Fibroblast of lung (primary cell): ENCODE measurements at regions not wholly inside any gene's neighbourhood (a gene's known extent, or its start where the extent isn't known, plus 50 kb on each side); places are given as distances from the start of the nearest gene placed in this dataset.
"Not testable (repeated sequence)": the region's sequence is repeated elsewhere in the genome, so short reads cannot be mapped to it uniquely, and the experiment has no call there.

Experiments
- DNase-seq, 2 donors: peaks; one replicate each; pipeline versions ENCODE4 v3.0.0 to v3.0.0-alpha.2; 2010; ENCODE audit warnings: low read depth in 2 of 2
- H2AFZ ChIP-seq: 2 replicates; pipeline ENCODE4 v1.5.1; 2012; ENCODE audit warnings: low read length, control low read depth, inconsistent platforms
- H3K27ac ChIP-seq: 2 replicates; pipeline ENCODE4 v1.5.1; 2011; ENCODE audit warnings: low read length, control low read depth; ENCODE audit not compliant: insufficient read depth
- H3K27me3 ChIP-seq: 2 replicates; pipeline ENCODE4 v1.5.1; 2011; ENCODE audit warnings: mild to moderate bottlenecking, low read length; ENCODE audit not compliant: control insufficient read depth, insufficient read depth
- H3K36me3 ChIP-seq: 2 replicates; pipeline ENCODE4 v1.5.1; 2011; ENCODE audit warnings: low read length; ENCODE audit not compliant: control insufficient read depth, insufficient read depth
- H3K4me1 ChIP-seq: 2 replicates; pipeline ENCODE4 v1.5.1; 2011; ENCODE audit warnings: low read length; ENCODE audit not compliant: control insufficient read depth, insufficient read depth; ENCODE audit errors: extremely low read depth
- H3K4me2 ChIP-seq: 2 replicates; pipeline ENCODE4 v1.5.1; 2011; ENCODE audit warnings: low read length, control low read depth; ENCODE audit not compliant: insufficient read depth; ENCODE audit errors: extremely low read depth
- H3K4me3 ChIP-seq, 4 experiments: fragments of 200-600 bp in 1 of 4; sonication (generic) in 1 of 4; replicated peaks in 1 of 4; 2 replicates each; pipeline ENCODE4 v1.5.1; 2011 to 2016; ENCODE audit warnings: low read length in 4 of 4, low read depth in 3 of 4, mild to moderate bottlenecking in 3 of 4, control low read depth in 2 of 4, inconsistent platforms in 1 of 4, mixed read lengths in 1 of 4; ENCODE audit not compliant: insufficient read depth in 1 of 4; ENCODE audit errors: control extremely low read depth in 1 of 4
- H3K79me2 ChIP-seq: 2 replicates; pipeline ENCODE4 v1.5.1; 2012; ENCODE audit warnings: mild to moderate bottlenecking, low read length, inconsistent platforms; ENCODE audit not compliant: control insufficient read depth, insufficient read depth
- H3K9ac ChIP-seq: 2 replicates; pipeline ENCODE4 v1.5.1; 2011; ENCODE audit warnings: mild to moderate bottlenecking, low read length, control low read depth; ENCODE audit not compliant: insufficient read depth
- H3K9me3 ChIP-seq: 2 replicates; pipeline ENCODE4 v1.5.1; 2012; ENCODE audit warnings: low read depth, low read length; ENCODE audit not compliant: control insufficient read depth, insufficient read depth
- H4K20me1 ChIP-seq: 2 replicates; pipeline ENCODE4 v1.5.1; 2011; ENCODE audit warnings: low read length; ENCODE audit not compliant: control insufficient read depth, insufficient read depth; ENCODE audit errors: extremely low read depth
- EZH2 ChIP-seq: IDR thresholded peaks from 2 replicates; pipeline ENCODE4 v1.5.1; 2012; ENCODE audit warnings: low read length, control low read depth, mild to moderate bottlenecking; ENCODE audit errors: missing control alignments
- TF ChIP-seq, protein P1 (sequence below), 2 donors: IDR thresholded peaks in 1 of 2; conservative IDR thresholded peaks in 1 of 2; 1 replicate in 1 of 2; 2 replicates in 1 of 2; pipeline ENCODE4 v1.5.1; 2011 to 2012; ENCODE audit warnings: low read length in 2 of 2, control low read depth in 1 of 2, inconsistent platforms in 1 of 2, low read depth in 1 of 2, mild to moderate bottlenecking in 1 of 2

DNA sequence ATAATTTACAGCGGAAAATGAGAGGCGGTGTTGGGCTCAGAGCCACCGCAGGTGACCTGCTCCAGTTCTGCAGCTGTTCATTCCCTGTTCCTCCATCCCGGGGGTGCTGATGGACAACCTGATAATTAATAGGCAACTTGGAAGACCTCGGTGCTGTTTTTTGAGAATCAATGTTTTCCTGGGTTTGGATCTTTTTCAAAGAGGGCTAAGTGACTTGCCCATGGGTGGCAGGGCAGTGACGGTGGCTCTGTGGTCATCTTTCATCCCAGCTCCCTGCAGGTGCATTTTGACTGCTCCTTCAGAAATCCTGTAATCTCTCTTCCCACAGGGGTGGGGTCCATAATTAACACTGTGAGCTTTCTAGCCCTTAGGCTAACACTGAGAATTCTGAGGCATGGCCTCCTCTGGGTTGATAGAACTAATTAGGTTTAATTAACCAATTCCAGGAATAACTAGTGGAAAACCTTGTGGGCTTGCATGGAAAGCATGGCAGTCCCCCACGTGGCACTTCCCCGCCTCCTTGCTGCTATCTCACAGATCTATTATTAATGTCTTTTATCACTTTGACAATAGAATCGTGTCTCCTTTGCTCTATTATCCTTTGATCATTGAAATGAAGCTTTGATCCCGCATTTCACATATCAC, 217.9 kb downstream of the GLRX3 start:
- no peaks in the 10 kb centered on the region for H3K36me3 ChIP-seq
- H3K4me1 ChIP-seq, result no peaks in the 10 kb centered on the region
- no peak overlapping the region for H3K4me3 ChIP-seq
- no peak overlapping the region for H3K9ac ChIP-seq
- no peak for DNase-seq
- H3K27ac ChIP-seq, result no peak overlapping the region
- no peaks in the 10 kb centered on the region for H3K27me3 ChIP-seq
- no peaks in the 10 kb centered on the region for H3K79me2 ChIP-seq
- H4K20me1 ChIP-seq, result no peaks in the 10 kb centered on the region
- no peak overlapping the region for H2AFZ ChIP-seq
- TF ChIP-seq, protein P1, sequence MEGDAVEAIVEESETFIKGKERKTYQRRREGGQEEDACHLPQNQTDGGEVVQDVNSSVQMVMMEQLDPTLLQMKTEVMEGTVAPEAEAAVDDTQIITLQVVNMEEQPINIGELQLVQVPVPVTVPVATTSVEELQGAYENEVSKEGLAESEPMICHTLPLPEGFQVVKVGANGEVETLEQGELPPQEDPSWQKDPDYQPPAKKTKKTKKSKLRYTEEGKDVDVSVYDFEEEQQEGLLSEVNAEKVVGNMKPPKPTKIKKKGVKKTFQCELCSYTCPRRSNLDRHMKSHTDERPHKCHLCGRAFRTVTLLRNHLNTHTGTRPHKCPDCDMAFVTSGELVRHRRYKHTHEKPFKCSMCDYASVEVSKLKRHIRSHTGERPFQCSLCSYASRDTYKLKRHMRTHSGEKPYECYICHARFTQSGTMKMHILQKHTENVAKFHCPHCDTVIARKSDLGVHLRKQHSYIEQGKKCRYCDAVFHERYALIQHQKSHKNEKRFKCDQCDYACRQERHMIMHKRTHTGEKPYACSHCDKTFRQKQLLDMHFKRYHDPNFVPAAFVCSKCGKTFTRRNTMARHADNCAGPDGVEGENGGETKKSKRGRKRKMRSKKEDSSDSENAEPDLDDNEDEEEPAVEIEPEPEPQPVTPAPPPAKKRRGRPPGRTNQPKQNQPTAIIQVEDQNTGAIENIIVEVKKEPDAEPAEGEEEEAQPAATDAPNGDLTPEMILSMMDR (conservative IDR thresholded peaks at IDR 0.05 in 1 of 2, IDR thresholded peaks at IDR 0.05 in 1 of 2; ENCODE audit: low read depth in 1 of 2, low read length in 2 of 2), result no peak
- no peak for TF ChIP-seq EZH2
- H3K9me3 ChIP-seq, result no peaks in the 10 kb centered on the region
- no peak overlapping the region for H3K4me2 ChIP-seq

DNA sequence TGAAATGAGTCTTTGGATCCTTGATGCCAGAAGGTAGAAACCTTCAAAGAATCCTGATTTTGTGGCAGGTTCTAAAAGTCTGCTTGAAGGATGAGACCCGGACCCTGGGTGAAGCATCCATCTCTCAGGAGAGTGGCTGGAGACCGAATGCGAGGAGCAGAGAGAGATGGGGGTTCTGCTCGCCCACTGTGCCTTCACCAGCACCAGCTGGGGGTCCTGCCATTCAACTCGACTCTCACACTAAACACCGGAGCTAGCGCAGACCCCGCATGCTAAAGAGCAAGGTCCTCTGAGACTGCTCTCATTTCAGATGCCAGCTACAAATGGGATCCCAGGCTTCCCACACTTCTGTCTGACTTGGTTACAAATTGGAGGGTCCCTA, 218.4 kb downstream of the GLRX3 start:
- Histone ChIP-seq H3K9me3 (no peaks in the 10 kb centered on the region), H3K36me3 (no peaks in the 10 kb centered on the region), H3K27me3 (no peaks in the 10 kb centered on the region), H3K4me3 (no peak overlapping the region), H3K4me1 (no peaks in the 10 kb centered on the region), H2AFZ (no peak overlapping the region), H3K9ac (no peak overlapping the region), H3K4me2 (no peak overlapping the region), H4K20me1 (no peaks in the 10 kb centered on the region), H3K27ac (no peak overlapping the region), H3K79me2 (no peaks in the 10 kb centered on the region)
- no peak for TF ChIP-seq EZH2
- TF ChIP-seq, protein P1 (conservative IDR thresholded peaks at IDR 0.05 in 1 of 2, IDR thresholded peaks at IDR 0.05 in 1 of 2; ENCODE audit: low read depth in 1 of 2, low read length in 2 of 2), result no peak
- no peak for DNase-seq

DNA sequence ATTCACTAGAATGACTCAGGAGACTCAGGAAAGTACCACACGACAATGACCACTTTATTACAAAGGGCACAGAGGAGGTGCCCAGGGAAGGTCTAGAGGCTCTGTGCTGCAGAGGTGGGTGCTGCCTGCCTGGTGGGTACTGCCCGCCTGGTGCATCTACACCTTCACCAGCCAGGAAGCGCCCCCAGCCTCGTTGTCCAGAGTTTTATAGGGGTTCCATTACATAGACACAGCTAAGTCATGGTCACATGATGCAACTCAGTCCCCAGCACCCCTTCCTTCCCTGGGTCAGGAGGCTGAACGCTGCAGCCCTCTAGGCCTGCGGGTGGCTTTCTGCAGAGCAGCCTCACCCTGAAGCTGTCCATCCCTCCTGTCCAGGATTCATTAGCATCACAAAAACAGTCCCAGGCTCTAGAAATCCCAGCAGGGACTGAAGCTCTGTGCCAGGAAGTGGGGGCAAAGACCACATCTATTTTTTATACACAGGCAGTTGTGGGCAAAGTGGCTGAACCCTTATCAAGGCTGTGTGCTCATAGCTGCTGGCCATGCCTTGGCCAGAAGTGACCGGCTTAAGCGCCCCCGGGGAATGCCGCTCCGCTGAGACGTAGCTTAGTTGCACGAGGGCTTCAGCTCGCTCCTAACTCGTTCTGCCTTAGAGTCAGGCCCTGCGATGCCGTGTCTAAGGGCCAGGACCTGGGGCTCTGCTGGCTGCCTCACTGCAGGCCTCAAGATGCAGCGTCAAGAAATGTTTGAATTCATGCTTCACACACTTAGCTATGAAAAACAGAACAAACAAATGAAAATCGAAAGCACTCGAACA, 219.0 kb downstream of the GLRX3 start:
- Histone ChIP-seq H3K4me1 (no peaks in the 10 kb centered on the region), H3K36me3 (no peaks in the 10 kb centered on the region), H3K79me2 (no peaks in the 10 kb centered on the region), H3K27me3 (no peaks in the 10 kb centered on the region), H3K4me3 (no peak overlapping the region), H3K9me3 (no peaks in the 10 kb centered on the region), H4K20me1 (no peaks in the 10 kb centered on the region), H2AFZ (no peak overlapping the region), H3K27ac (no peak overlapping the region), H3K4me2 (no peak overlapping the region), H3K9ac (no peak overlapping the region)
- DNase-seq, result no peak
- TF ChIP-seq, protein P1 (conservative IDR thresholded peaks at IDR 0.05 in 1 of 2, IDR thresholded peaks at IDR 0.05 in 1 of 2; ENCODE audit: low read depth in 1 of 2, low read length in 2 of 2), result no peak
- no peak for TF ChIP-seq EZH2

DNA sequence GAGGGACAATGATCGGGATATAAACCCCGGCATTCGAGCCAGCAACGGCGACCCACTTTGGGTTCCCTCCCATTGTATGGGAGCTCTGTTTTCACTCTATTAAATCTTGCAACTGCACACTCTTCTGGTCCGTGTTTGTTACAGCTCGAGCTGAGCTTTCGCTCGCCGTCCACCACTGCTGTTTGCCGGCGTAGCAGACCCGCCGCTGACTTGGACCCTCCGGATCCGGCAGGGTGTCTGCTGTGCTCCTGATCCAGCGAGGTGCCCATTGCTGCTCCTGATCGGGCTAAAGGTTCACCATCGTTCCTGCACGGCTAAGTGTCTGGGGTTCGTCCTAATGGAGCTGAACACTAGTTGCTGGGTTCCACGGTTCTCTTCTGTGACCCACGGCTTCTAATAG, 220.2 kb downstream of the GLRX3 start:
- H3K9me3 ChIP-seq, result not testable (repeated sequence)

More for the DNA sequence above, 220.2 kb downstream of the GLRX3 start:
- not testable (repeated sequence) for H3K36me3 ChIP-seq, H2AFZ ChIP-seq, H3K9ac ChIP-seq, H3K27me3 ChIP-seq, DNase-seq, H4K20me1 ChIP-seq, H3K4me1 ChIP-seq, H3K4me2 ChIP-seq, H3K27ac ChIP-seq, H3K79me2 ChIP-seq, H3K4me3 ChIP-seq
